Colon (tissue), 2 donors: ENCODE measurements at regions not wholly inside any gene's neighbourhood (a gene's known extent, or its start where the extent isn't known, plus 50 kb on each side); places are given as distances from the start of the nearest gene placed in this dataset.
A peak's percentile ranks its signal among the peaks of the same experiment; 100 is the strongest.
"Not testable (repeated sequence)": the region's sequence is repeated elsewhere in the genome, so short reads cannot be mapped to it uniquely, and the experiment has no call there.

ENCODE experiments used
- FAIRE-seq: peaks from 2 replicates; lab custom pipeline; 2012; peaks lifted over from hg19 to GRCh38; lab: Jason Lieb, UNC
- donor health status: control.
- donor health status: control.

GRCh38 chr5:20370061-20370460 lies 382.1 kb upstream of the CDH18 start:
- FAIRE-seq: no peak

DNA sequence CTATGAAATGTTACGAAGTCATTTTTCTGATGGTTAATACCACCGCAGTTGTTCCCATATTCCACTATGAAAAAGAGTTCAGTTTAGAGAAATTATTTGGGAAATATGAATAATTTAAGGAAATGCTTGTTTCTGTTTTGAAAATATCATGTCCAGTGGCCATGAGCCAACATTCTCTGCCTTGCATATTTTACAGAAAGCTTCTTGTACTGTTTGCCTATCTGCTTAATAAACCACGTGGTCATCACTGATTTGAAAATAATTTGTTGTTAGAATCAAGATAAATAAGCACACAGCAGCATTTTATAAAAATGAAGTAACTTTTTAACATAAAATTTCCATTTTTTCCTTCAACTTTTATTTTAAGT lies 381.5 kb upstream of the CDH18 start:
- FAIRE-seq: no peak

DNA sequence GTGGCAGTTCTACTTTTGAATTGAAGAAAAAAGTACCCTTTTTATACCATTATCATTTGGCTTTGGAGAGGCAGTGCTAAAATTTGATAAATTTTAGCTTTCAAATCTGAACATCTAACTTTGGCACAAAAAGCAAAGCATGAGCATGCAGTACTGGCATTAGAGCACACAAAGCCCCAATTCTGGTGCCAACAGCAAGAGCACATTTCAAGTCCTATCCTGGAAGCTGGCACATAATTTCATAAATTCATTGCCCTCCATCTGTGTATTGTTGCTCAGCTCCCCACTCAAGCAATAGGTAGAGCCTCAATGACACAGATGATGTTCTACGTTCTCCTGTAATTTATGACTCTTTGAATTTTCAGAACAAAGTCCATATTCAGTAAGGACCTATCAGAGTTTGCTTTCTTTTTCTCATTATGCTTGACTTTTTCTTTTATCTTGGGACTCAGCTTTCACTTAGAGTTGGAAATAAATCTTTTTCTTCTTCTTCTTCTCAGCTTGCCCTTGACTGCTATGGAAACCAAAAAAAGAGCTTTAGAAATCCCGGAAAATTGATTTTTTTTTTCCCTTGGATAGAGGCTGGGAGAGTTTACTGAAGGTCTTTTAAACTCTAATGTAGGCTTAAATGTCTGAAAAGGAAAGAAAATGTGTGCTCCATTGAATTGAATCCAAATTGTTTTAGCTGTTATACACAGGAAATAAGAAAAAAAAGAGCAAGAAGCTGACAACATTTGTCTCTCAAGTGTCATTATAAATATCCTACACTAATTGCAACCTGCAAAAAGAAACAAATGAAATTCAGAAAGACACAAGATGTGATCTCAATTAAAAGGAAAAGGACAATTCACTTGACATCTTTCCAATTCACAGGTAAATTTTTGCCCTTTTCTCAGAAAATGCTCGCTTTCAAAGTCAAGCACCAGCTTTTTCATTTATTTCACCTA lies 380.8 kb upstream of the CDH18 start:
- FAIRE-seq: no peak

- no peak for FAIRE-seq
Measured at GRCh38 chr5:20367178-20367577, 379.2 kb upstream of the CDH18 start.

DNA sequence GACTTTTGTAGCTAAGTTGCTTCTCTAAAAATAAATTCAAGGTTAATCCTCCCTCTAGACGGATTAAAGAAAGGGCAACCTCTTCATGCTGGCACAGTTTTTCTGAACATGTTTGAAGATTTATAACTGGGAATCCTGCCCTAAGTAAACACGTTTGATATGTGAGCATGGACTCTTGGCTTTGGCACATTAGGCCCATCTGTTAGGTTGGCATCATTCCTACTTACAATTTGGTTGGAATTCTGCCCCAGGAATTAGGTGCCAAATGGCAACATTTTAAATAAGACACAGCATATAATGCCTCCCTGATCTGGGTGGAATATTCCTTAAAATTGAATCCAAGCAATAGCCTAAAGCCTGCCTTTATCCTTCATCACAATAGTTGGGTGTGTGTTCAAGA lies 372.3 kb upstream of the CDH18 start:
- FAIRE-seq: no peak

- FAIRE-seq: no peak
Measured at GRCh38 chr5:20359377-20359776, 371.4 kb upstream of the CDH18 start.

DNA sequence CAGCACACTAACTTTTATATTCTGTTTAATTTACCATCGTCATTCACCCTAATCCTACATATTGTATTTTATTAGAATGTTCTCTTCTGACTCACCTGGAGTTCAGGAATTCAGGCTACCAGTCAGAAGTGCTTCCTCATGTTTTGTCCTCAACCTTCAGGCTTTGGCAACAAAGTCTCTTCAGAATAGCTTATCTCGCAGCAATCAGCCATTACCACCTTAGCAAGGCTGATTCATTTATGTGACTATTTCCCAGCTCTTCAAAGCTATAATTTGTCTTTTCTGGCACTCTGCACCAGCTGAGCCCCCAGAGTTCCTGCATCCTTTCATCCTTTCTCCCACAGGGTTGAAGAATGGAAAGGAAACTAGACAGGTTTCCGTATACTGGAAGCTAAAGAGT lies 365.5 kb upstream of the CDH18 start:
- FAIRE-seq: no peak

GRCh38 chr5:20351849-20352248 lies 363.8 kb upstream of the CDH18 start:
- no peak for FAIRE-seq

- no peak for FAIRE-seq
Measured at GRCh38 chr5:20348321-20348720, 360.3 kb upstream of the CDH18 start.

DNA sequence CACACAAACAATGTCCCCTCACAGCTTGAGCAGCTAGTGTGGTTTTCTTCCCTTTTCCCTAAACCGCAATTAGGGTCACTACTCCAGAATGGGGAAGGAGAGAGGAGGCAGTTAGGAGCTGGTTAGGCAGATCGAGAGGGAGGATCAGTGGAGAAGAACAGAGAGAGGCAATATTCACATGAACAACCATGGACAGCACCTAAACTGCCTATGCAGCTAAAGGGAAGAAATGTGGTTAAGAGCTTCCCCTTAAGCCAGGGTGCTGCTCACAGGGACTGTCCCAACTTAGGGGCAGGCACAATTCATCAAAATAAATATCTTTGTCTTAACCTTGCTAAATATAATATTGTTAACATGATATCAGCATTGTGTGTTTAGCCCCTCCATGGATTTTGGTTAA lies 359.3 kb upstream of the CDH18 start:
- no peak for FAIRE-seq

DNA sequence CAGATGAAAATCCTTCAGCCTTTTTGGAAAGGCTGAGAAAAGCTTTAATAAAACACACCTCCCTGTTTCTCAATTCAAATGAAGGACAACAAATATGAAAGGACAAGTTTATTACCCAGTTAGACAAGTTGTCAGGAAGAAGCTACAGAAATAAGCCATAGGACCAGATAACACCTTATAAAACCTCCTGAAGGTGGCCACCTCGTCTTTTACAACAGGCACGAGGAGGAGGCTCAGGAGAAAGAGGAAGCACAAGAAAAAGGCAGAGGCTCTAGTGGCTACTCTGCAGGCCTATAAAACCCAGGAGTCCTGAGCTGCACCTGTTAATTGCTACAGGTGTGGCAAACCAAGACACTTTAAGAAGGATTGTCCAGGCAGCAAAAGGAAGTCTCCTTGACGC lies 352.1 kb upstream of the CDH18 start:
- no peak for FAIRE-seq

DNA sequence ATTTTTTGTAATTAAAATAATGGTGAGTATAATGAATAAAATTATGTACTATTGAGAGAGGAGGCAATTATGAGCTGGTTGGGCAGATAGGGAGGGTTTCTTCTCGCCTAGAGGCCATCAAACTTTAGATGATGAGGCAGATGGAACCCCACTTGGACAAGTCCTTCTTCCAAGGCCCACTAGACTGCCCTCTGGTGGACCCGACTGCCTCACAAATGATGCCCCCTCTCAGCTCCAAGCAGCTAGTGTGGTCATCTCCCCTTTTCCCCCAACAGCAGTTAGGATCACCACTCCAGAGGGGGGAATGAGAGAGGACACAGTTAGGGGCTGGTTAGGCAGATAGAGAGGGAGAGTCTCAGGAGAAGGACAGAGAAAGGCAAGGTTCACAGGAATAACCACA lies 348.0 kb upstream of the CDH18 start:
- no peak for FAIRE-seq

DNA sequence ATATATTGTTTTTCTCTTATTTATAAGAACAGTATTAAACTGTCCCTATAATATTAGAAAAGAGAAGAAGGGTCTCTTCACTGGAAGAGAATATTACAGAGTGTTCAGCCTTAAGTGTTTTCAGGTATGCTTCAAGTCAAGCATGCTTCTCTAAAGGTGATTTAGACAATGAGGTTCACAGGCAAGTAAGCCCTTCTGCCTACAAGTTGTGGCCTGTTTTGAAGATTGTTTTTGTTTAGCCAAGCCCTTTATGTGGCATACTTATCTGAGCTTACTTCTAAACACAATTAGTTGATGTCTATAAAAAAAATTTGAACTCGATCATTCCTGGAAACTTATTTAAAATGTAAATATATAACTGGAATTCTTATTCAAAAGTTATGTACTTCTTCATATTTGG lies 343.8 kb upstream of the CDH18 start:
- no peak for FAIRE-seq

- no peak for FAIRE-seq
Measured at GRCh38 chr5:20323323-20323722, 335.3 kb upstream of the CDH18 start.

DNA sequence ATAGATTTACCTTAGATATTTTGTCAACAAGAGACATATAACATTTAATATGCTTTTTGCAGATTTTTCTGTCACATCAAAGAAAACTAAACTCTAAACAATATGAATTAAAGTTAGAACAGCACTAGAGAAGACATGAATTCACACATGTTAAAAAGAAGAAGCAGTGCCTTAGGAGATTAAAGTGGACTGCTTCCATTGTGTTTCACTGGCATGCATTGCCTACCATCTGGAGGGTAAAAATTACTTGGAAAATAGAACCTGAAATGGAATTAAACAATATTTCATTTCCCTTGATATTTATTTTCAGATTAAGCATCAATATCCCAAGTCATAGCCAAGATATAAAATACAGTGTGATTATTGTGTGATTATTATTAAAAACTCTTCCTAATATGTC lies 319.4 kb upstream of the CDH18 start:
- FAIRE-seq: no peak

DNA sequence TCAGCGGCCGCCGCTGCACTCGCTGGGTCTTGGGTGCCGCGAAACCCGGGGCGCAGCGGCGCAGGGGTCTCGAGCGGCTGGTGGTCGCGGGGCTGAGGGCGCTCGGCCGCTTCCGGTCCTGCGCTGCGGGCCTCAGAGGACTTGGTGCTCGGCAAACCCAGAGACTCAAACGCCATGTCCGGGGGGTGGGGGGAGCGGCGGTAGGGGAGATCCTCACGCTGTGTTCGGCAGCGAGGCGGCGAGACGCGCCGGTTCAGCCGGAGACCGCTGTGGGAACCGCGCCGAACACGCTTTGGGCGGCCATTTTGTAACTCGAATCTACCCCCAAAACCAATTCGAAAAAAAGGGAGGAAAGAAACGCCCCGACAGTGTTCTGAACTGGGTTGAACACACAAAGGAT lies 317.5 kb upstream of the CDH18 start:
- FAIRE-seq: no peak

DNA sequence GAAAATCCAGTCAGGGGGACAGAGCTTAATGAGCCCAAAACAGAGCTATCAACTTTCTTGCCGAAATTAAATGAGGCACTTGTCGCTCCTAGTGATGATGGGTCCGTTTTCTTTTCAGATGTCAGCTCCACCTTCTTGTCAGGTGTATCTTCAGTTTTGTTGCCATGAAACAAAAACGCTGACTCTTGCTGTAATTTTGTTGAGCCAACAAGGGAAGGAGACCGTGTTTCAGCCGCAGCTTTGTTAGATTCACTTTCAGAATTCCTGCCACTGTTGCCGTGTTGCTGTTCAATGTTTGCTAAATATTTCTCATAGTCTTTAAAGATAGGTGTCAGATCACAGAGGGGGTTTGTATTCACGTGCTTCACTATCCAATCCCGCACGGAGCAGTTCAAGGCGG lies 316.6 kb upstream of the CDH18 start:
- FAIRE-seq: not testable (repeated sequence)

- FAIRE-seq: no peak
Measured at GRCh38 chr5:20300110-20300509, 312.1 kb upstream of the CDH18 start.

GRCh38 chr5:20294696-20295095 lies 306.7 kb upstream of the CDH18 start:
- peak; percentile 41 for FAIRE-seq

GRCh38 chr5:20291766-20292165 lies 303.8 kb upstream of the CDH18 start:
- FAIRE-seq: no peak

DNA sequence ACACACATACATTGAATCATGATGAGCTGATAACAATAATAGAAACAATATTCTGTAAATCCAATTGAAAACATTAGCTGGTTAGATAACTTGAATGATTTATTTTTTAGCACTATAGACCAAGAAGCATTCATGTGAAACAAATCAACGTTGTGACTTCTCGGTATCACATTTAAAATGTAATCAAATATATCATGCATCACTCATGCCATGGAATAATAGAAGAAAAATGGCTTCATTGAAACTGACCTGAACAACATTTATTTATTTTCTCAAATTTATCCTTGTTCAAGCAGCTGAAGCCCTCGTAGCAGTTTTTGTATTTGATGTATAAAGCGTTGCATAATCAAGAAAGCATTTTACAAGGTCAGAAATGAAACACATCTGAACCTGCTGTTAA lies 299.6 kb upstream of the CDH18 start:
- no peak for FAIRE-seq

- no peak for FAIRE-seq
Measured at GRCh38 chr5:20286512-20286911, 298.5 kb upstream of the CDH18 start.

GRCh38 chr5:20276959-20277263 lies 288.9 kb upstream of the CDH18 start:
- FAIRE-seq: no peak
